ENCODE measurements at regions not wholly inside any gene's neighbourhood (a gene's known extent, or its start where the extent isn't known, plus 50 kb on each side); places are given as distances from the start of the nearest gene placed in this dataset.

DNA sequence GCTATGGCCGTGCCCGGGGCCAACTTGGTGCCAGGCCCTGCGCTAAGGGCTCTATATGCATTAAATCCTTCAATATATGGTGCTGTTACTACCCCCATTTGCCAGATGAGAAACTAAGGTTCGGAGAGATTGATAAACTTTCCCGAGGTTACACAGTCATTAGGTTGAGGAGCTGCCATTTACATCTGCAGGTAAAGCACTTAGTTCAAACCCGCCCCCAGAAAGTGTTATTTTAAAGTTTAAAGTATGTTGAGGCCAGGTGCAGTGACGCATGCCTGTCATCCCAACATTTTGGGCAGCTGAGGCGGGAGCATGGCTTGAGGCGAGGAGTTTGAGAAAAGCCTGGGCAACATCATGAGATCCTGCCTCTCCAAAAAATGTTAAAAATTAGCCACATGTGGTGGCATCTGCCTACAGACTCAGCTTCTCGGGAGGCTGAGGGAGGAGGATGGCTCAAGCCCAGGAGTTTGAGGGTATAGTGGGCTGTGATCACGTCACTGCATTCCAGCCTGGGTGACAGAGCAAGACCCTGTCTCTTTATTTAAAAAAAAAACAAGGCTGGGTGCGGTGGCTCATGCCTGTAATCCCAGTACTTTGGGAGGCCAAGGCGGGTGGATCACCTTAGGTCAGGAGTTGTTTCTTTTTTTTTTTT lies 264.7 kb downstream of the PARN start:
- TF ChIP-seq, protein P1, sequence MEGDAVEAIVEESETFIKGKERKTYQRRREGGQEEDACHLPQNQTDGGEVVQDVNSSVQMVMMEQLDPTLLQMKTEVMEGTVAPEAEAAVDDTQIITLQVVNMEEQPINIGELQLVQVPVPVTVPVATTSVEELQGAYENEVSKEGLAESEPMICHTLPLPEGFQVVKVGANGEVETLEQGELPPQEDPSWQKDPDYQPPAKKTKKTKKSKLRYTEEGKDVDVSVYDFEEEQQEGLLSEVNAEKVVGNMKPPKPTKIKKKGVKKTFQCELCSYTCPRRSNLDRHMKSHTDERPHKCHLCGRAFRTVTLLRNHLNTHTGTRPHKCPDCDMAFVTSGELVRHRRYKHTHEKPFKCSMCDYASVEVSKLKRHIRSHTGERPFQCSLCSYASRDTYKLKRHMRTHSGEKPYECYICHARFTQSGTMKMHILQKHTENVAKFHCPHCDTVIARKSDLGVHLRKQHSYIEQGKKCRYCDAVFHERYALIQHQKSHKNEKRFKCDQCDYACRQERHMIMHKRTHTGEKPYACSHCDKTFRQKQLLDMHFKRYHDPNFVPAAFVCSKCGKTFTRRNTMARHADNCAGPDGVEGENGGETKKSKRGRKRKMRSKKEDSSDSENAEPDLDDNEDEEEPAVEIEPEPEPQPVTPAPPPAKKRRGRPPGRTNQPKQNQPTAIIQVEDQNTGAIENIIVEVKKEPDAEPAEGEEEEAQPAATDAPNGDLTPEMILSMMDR (IDR thresholded peaks at IDR 0.05), result no peak
- no peaks in the 10 kb centered on the region for H3K9me3 Mint-ChIP-seq

DNA sequence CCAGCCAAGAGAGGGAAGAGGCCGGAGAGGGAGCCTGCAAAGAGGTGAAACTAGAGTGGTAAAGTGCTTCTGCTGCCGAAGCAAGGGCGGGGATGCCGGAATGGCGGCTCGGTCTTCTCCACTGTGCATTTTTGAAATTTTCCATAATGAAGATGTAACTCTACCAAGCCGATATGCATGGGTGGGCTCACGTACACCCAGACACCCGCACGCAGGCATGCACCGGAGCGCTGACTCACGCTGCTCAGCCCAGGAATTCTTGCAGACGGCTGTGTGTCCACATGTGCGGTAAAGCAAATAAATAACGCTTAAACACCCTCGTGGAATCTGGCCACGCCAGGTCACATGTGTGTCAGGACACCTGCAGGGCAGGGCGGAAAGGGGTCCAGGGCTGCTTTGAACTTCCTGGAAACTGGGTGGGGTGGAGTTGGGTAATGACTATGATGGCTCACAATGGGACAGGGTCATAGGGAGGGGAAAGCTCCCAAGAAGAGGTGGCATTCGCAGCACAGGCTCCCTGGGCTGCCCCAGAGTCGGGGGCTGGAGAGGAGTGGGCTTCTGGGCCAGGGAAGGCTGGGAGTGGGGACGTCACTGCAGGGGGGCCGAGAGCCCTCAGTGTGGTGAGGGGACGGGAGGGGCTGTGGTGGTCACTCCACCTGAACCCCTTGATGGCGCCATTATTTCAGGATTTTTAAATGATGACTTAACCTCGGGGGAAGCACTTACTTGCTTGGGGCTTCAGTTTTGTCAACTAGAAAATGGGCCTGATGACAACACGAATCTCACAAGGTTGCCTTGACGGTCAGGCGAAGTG lies 265.5 kb downstream of the PARN start:
- Mint-ChIP-seq H3K27me3 (ENCODE audit: low read depth, poor library complexity) (peaks cover 10% of the 10 kb centered on the region), H3K27ac (no peak overlapping the region), H3K36me3 (ENCODE audit: low read depth) (no peaks in the 10 kb centered on the region), H3K9me3 (no peaks in the 10 kb centered on the region), H3K4me1 (peaks cover 29% of the 10 kb centered on the region), H3K4me3 (no peak overlapping the region)
- TF ChIP-seq, protein P1 (IDR thresholded peaks at IDR 0.05), result no peak
- DNase-seq, result no peak

More for the DNA sequence above, 264.7 kb downstream of the PARN start:
- Mint-ChIP-seq H3K36me3 (ENCODE audit: low read depth) (no peaks in the 10 kb centered on the region), H3K4me3 (no peak overlapping the region), H3K4me1 (peaks cover 29% of the 10 kb centered on the region), H3K27me3 (ENCODE audit: low read depth, poor library complexity) (peaks cover 9% of the 10 kb centered on the region), H3K27ac (no peak overlapping the region)
- DNase-seq, result no peak

DNA sequence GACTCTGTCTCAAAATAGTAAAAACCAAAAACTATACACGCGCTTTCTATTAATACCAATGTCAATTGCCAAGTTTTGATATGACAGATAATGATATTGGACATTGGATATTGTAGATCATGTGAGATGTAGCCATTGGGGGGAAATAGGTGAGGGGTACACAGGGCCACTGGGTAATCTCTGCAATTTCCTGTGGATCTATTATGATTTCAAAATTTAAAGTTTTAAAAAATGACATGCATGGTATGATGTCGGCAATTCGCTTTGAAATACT lies 266.0 kb downstream of the PARN start:
- H3K9me3 Mint-ChIP-seq, result no peaks in the 10 kb centered on the region
- TF ChIP-seq, protein P1 (IDR thresholded peaks at IDR 0.05), result no peak
- no peak overlapping the region for H3K4me3 Mint-ChIP-seq
- H3K27me3 Mint-ChIP-seq (ENCODE audit: low read depth, poor library complexity), result peaks cover 12% of the 10 kb centered on the region
- no peak overlapping the region for H3K27ac Mint-ChIP-seq
- peaks cover 29% of the 10 kb centered on the region for H3K4me1 Mint-ChIP-seq
- DNase-seq, result no peak
- H3K36me3 Mint-ChIP-seq (ENCODE audit: low read depth), result no peaks in the 10 kb centered on the region

DNA sequence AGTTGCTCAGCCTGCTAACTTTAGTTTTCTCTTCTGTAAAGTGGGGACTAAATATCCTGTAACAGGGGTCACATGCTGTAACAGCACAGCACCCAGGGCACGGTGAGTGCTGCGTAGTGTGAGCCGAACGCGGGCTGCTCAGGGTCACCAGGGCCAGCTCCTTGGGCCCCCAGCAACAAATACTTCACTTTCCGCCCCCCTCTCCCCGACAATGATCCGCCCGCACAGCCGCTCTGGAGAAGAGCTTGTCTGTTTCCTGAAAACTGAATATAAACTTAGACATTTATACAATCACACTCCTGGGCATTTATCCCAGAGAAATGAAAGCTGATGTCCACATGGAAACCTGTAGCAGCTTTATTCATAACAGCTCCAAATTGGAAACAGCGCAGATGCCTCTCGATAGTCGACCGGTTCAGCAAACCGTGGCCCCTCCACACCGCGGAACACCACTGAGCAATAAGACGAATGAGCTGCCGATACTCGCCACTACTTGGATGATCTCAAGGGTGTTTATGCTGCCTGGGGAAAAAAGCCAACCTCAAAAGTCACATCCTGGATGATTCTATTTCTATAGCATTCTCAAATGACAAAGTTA lies 267.2 kb downstream of the PARN start:
- Mint-ChIP-seq H3K27ac (peak overlapping the region; percentile 93), H3K27me3 (ENCODE audit: low read depth, poor library complexity) (peaks cover 16% of the 10 kb centered on the region), H3K36me3 (ENCODE audit: low read depth) (no peaks in the 10 kb centered on the region), H3K4me1 (peaks cover 29% of the 10 kb centered on the region), H3K4me3 (no peak overlapping the region), H3K9me3 (no peaks in the 10 kb centered on the region)
- TF ChIP-seq, protein P1 (IDR thresholded peaks at IDR 0.05), result no peak
- DNase-seq, result no peak

DNA sequence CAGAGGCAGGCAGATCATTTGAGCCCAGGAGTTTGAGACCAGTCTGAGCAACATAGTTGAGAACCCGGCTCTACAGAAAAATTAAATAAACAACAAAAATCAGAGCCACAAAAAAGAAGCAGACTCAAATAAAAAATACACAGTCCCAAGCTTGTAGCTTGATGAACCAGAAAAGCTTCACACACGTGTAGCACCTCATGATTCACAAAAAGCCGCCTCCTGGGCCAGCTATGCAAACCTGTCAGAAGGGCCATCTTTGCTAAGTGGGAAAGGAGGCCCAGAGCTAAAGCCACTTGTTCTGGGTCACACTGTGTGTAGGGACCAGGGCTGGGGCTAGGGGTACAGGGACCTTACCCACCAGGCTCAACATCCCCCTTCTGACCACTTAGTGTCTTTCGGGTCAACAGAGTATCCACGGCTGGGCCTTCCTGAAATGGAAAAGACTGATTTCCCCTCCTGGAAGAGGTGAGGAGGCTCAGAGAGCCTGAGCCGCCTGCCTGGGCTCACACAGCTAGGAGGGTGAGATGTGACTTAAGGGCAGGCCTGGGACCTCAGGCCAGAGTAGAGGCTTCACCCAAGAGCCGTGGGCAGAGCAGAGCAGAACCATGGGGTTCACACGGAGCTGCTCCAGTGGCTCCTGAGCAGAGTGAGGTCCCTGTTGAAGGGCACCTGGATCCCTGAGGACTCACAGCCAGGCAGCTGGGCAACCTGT lies 269.6 kb downstream of the PARN start:
- TF ChIP-seq, protein P1 (IDR thresholded peaks at IDR 0.05), result no peak
- no peak for DNase-seq
- no peaks in the 10 kb centered on the region for H3K36me3 Mint-ChIP-seq (ENCODE audit: low read depth)
- no peak overlapping the region for H3K27ac Mint-ChIP-seq
- H3K9me3 Mint-ChIP-seq, result no peaks in the 10 kb centered on the region
- H3K4me1 Mint-ChIP-seq, result peaks cover 29% of the 10 kb centered on the region
- no peak overlapping the region for H3K4me3 Mint-ChIP-seq
- peaks cover 16% of the 10 kb centered on the region for H3K27me3 Mint-ChIP-seq (ENCODE audit: low read depth, poor library complexity)

Measured in nephron progenitor cell (in vitro differentiated cells).